Loucy (cell line): ENCODE measurements at regions not wholly inside any gene's neighbourhood (a gene's known extent, or its start where the extent isn't known, plus 50 kb on each side); places are given as distances from the start of the nearest gene placed in this dataset.

Experiments
- EZH2phosphoT487 ChIP-seq: fragments of 200-600 bp; IDR thresholded peaks from 2 replicates; pipeline ENCODE4 v1.6.1; 2018; ENCODE audit warnings: antibody characterized with exemption, mild to moderate bottlenecking, moderate library complexity, borderline replicate concordance
- TF ChIP-seq, protein P1 (sequence below): fragments of 200-600 bp; sonication (generic); conservative IDR thresholded peaks from 2 replicates; pipeline ENCODE4 v1.5.1; 2014; ENCODE audit warnings: mild to moderate bottlenecking, antibody characterized with exemption, low read length

DNA sequence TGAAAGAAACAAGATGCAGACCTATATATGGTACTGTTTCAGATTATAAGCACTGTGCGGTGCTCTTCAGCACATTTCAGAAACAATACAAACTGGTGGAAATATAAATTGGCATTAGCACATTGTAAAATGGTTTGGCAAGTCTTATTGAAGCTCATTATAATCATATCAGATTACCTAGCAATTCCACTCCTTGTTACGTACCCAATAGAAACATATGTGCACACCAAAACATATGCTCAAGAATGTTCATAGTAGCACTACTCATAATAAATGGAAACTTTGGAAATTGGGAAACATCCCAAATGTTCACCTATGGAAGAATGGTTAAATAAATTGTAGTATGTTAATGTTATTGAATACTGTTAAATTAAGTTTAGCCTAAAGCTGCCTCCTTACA lies 54.9 kb upstream of the PLEKHG1 start:
- TF ChIP-seq, protein P1, sequence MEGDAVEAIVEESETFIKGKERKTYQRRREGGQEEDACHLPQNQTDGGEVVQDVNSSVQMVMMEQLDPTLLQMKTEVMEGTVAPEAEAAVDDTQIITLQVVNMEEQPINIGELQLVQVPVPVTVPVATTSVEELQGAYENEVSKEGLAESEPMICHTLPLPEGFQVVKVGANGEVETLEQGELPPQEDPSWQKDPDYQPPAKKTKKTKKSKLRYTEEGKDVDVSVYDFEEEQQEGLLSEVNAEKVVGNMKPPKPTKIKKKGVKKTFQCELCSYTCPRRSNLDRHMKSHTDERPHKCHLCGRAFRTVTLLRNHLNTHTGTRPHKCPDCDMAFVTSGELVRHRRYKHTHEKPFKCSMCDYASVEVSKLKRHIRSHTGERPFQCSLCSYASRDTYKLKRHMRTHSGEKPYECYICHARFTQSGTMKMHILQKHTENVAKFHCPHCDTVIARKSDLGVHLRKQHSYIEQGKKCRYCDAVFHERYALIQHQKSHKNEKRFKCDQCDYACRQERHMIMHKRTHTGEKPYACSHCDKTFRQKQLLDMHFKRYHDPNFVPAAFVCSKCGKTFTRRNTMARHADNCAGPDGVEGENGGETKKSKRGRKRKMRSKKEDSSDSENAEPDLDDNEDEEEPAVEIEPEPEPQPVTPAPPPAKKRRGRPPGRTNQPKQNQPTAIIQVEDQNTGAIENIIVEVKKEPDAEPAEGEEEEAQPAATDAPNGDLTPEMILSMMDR = no peak
- TF ChIP-seq EZH2phosphoT487 = no peak
